Muscle layer of colon (tissue), 2 donors: ENCODE measurements at regions not wholly inside any gene's neighbourhood (a gene's known extent, or its start where the extent isn't known, plus 50 kb on each side); places are given as distances from the start of the nearest gene placed in this dataset.

Experiments
- H3K27ac ChIP-seq: one replicate; pipeline ENCODE4 v1.7.0; 2013; ENCODE audit warnings: low read depth, mild to moderate bottlenecking, low read length, moderate library complexity
- H3K27me3 ChIP-seq, 2 donors: one replicate each; pipeline ENCODE4 v1.7.0; 2013; ENCODE audit warnings: low read length in 2 of 2, mild to moderate bottlenecking in 2 of 2; ENCODE audit not compliant: insufficient read depth in 2 of 2, control insufficient read depth in 1 of 2
- H3K36me3 ChIP-seq: one replicate; pipeline ENCODE4 v1.7.0; 2013; ENCODE audit warnings: mild to moderate bottlenecking, low read length; ENCODE audit not compliant: insufficient read depth
- H3K4me1 ChIP-seq: one replicate; pipeline ENCODE4 v1.7.0; 2013; ENCODE audit warnings: mild to moderate bottlenecking, low read length; ENCODE audit not compliant: insufficient read depth
- H3K4me3 ChIP-seq, 2 donors: one replicate each; pipeline ENCODE4 v1.7.0; 2013; ENCODE audit warnings: low read length in 2 of 2, low read depth in 1 of 2, mild to moderate bottlenecking in 1 of 2, moderate library complexity in 1 of 2
- H3K9ac ChIP-seq: one replicate; pipeline ENCODE4 v1.7.0; 2013; ENCODE audit warnings: low read length
- H3K9me3 ChIP-seq: one replicate; pipeline ENCODE4 v1.7.0; 2013; ENCODE audit warnings: mild to moderate bottlenecking, low read length
- donor health status: abdominal sarcoma.
- donor health status: Adenocarcinoma of cecum.

DNA sequence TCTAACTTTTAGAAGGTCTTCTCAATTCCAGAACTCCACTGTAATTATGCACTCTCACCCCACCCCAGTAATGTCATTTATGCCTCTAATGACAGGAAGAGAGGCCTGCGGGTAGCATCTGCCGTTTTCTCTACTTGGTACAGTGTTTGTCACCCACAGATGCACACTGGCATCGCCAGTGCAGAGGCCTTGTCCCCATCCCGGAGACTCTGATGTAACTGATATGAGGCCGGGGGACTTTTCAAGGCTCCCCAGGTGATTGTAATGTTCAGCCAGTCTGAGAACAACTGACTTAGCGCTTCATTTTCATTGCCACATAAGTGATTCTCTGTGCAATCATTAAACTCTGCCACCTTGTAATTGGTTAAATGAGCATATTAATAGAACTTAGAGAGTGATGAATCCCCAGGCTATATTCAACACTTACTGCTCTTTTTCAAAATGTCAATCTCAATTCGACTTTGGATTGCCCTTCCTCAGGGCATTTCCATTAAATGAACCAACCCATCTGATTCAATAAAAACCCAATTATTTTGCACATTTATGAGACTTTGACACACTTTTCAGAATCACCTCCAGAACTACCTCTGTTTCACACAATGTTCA, 113.2 kb downstream of the HERPUD2 start:
- no peaks in the 10 kb centered on the region for H3K27me3 ChIP-seq
- H3K27ac ChIP-seq: no peak overlapping the region
- H3K9ac ChIP-seq: no peak overlapping the region
- H3K36me3 ChIP-seq: no peaks in the 10 kb centered on the region
- no peaks in the 10 kb centered on the region for H3K9me3 ChIP-seq
- H3K4me1 ChIP-seq: no peaks in the 10 kb centered on the region
- H3K4me3 ChIP-seq: no peak overlapping the region

GRCh38 chr7:35576031-35576573, 118.8 kb downstream of the HERPUD2 start:
- H3K4me1 ChIP-seq: peaks cover 13% of the 10 kb centered on the region
- H3K27ac ChIP-seq: no peak overlapping the region
- no peak overlapping the region for H3K9ac ChIP-seq
- no peaks in the 10 kb centered on the region for H3K27me3 ChIP-seq
- H3K4me3 ChIP-seq: no peak overlapping the region
- H3K9me3 ChIP-seq: no peaks in the 10 kb centered on the region
- no peaks in the 10 kb centered on the region for H3K36me3 ChIP-seq

DNA sequence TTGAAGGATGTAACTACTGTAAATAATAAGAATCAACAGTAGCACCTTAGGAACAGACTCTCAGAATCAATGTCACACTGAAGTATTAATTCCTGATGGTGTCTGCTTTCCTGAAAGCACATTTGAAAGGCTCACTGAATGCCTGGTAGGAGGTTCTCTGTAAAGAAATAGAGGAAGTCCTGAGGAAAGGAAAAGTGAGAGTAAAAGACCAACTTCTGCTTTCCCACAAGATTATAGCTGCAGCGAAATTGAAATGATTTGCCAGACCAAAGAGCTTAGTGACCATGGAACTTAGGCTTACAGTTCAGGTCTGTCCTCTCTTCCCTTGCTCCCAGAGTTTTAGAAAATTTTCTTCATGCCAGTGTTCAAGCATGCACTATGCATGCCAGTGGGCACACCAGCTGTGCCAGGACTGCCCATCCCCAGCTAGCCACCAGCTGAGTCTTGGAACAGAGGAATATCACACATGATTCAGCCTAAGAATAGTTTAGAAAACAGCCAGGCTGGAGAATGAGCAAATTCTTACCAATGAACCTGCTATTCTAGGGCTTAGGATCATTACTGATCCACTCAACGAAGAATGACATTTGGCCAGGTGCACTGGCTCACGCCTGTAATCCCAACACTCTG, 123.2 kb downstream of the HERPUD2 start:
- H3K9me3 ChIP-seq: no peaks in the 10 kb centered on the region
- no peaks in the 10 kb centered on the region for H3K27me3 ChIP-seq
- no peak overlapping the region for H3K27ac ChIP-seq
- H3K9ac ChIP-seq: no peak overlapping the region
- H3K36me3 ChIP-seq: no peaks in the 10 kb centered on the region
- peaks cover 13% of the 10 kb centered on the region for H3K4me1 ChIP-seq
- no peak overlapping the region for H3K4me3 ChIP-seq

DNA sequence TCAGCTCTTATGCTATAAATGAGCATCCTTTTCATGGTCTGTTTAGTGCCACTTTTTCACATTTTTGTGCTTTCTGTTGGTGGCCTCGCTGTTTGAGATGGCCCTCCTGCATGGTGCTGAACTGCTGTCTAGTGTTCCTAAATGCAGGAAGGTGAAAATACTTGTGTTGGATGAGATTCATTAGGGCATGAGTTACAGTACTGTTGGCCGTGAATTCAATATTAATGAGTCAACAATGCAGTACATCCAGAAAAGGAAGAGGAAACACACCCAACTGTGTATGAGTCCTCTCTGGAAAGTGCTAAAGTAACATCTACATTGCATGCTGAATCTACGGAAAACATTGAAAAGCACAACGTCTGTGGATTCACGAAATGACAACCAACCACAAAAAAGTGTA, 124.0 kb downstream of the HERPUD2 start:
- Histone ChIP-seq H3K36me3 (no peaks in the 10 kb centered on the region), H3K4me3 (no peak overlapping the region), H3K9me3 (no peaks in the 10 kb centered on the region), H3K27me3 (no peaks in the 10 kb centered on the region), H3K4me1 (peaks cover 13% of the 10 kb centered on the region), H3K9ac (no peak overlapping the region), H3K27ac (no peak overlapping the region)

GRCh38 chr7:35565927-35566326, 129.0 kb downstream of the HERPUD2 start:
- no peak overlapping the region for H3K4me3 ChIP-seq
- no peaks in the 10 kb centered on the region for H3K27me3 ChIP-seq
- no peak overlapping the region for H3K27ac ChIP-seq
- no peak overlapping the region for H3K9ac ChIP-seq
- H3K36me3 ChIP-seq: no peaks in the 10 kb centered on the region
- H3K4me1 ChIP-seq: no peaks in the 10 kb centered on the region
- H3K9me3 ChIP-seq: no peaks in the 10 kb centered on the region

DNA sequence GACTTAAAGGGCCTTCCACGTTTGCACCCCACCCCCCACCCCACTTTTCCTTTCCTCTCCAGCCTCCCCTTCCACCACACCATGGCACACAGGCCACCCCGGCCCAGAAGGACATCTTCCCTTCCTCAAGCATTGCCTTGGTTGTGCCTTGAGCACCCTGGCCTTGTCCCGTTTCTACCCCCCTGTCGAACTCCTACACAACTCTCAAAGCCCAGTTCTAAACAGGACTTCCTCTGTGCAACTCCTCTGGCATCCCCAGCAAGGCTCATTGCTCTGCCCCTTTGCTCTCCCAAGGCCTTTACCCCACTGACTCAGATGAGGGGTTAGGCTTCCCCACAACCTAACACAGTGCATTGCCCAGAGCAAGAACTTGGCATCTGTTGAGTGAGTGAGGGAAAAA, 136.1 kb downstream of the HERPUD2 start:
- Histone ChIP-seq H3K27ac (no peak overlapping the region), H3K9me3 (no peaks in the 10 kb centered on the region)

DNA sequence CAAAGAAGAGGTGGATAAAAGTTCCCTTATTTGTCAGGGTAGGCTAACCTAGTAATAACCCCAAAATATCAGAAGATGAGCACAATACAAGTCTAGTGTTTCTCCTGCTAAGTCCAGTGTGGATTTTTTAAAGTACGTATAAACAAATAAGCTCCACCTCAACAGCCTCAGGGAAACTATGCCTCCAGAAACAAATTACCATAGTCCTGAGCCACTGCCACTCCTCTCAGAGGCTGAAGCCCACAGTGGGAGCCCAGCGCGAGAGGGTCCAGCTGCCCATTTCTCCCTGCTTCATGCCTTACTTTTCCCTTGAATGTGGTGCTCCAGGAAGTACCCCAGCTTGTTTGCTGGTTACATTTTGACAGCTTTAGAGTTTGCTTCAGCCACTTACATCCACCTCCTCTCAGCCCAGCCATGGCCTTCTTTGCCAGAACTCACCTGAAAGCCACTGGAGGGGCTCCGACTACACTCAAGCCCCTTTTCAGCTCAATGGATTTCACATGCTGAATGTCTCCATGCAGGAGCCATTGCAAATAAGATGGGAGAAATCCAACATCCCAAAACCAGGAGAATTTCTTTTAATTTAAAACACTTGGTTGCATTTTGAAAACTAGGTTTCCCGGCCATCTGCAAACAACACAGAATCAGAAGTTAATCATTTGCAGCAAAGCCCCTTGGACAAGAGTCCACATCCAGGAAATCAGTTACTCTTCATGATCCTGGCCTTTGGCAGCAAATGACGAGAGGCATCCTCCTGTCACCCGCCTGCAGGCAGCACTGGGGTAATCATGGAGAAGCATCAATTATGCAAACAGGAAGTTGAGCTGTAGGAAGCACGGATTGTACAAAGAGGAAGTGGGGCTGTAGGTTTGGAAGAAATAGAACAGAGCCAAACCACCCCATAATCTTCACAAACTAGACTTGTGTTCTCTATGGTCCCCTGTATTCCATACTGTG, 138.1 kb downstream of the HERPUD2 start:
- no peak overlapping the region for H3K4me3 ChIP-seq

More for the DNA sequence above, 136.1 kb downstream of the HERPUD2 start:
- Histone ChIP-seq H3K36me3 (no peaks in the 10 kb centered on the region), H3K27me3 (no peaks in the 10 kb centered on the region), H3K4me1 (no peaks in the 10 kb centered on the region), H3K9ac (no peak overlapping the region), H3K4me3 (no peak overlapping the region)

DNA sequence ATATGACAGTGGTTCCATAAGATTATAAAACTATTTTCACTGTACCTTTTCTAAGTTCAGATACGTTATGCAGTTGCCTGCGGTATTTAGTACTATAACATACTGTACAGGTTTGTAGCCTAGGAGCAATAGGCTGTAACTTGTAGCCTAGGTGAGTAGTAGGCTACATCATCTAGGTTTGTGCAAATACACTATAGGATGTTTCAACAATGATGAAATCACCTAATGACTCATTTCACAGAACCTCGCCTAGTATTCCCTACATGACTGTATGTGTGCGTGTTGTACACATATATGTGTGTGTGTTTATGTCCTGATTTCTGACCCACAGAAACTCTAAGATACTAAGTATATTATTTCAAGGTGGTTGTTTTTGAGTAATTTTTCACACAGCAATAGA, 139.0 kb downstream of the HERPUD2 start:
- no peaks in the 10 kb centered on the region for H3K27me3 ChIP-seq
- no peaks in the 10 kb centered on the region for H3K9me3 ChIP-seq
- H3K36me3 ChIP-seq: no peaks in the 10 kb centered on the region
- no peaks in the 10 kb centered on the region for H3K4me1 ChIP-seq
- H3K9ac ChIP-seq: no peak overlapping the region
- no peak overlapping the region for H3K27ac ChIP-seq
- no peak overlapping the region for H3K4me3 ChIP-seq

More for the DNA sequence above, 138.1 kb downstream of the HERPUD2 start:
- no peaks in the 10 kb centered on the region for H3K4me1 ChIP-seq
- H3K27me3 ChIP-seq: no peaks in the 10 kb centered on the region
- no peaks in the 10 kb centered on the region for H3K9me3 ChIP-seq
- H3K36me3 ChIP-seq: no peaks in the 10 kb centered on the region
- H3K27ac ChIP-seq: no peak overlapping the region
- no peak overlapping the region for H3K9ac ChIP-seq

- H3K27me3 ChIP-seq: no peaks in the 10 kb centered on the region
- H3K4me1 ChIP-seq: no peaks in the 10 kb centered on the region
- H3K9ac ChIP-seq: no peak overlapping the region
- H3K4me3 ChIP-seq: no peak overlapping the region
- H3K9me3 ChIP-seq: no peaks in the 10 kb centered on the region
- H3K27ac ChIP-seq: no peak overlapping the region
- no peaks in the 10 kb centered on the region for H3K36me3 ChIP-seq
These were observed 139.5 kb downstream of the HERPUD2 start for GRCh38 chr7:35555386-35555785.

DNA sequence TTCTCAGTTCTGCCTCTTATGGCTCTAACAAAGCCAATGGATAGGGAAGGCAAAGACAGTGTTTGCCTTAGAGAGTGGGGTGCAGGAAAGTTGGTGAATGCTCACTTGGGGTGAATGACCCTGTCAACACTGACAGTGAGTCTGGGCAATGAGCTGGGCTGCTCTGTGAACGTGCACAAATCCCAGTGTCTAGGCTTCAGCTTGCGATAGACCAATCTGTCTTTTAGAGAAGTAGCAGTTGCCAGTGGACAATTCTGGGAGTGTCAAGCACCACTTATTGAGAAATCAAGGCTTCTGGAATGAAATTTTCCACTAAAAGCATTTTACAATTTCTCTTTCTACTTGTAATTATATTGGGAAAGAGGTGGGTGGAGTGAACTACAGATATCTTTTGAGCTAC, 141.4 kb downstream of the HERPUD2 start:
- Histone ChIP-seq H3K4me3 (no peak overlapping the region), H3K27me3 (no peaks in the 10 kb centered on the region), H3K27ac (no peak overlapping the region), H3K9me3 (no peaks in the 10 kb centered on the region), H3K4me1 (no peaks in the 10 kb centered on the region), H3K36me3 (no peaks in the 10 kb centered on the region), H3K9ac (no peak overlapping the region)

DNA sequence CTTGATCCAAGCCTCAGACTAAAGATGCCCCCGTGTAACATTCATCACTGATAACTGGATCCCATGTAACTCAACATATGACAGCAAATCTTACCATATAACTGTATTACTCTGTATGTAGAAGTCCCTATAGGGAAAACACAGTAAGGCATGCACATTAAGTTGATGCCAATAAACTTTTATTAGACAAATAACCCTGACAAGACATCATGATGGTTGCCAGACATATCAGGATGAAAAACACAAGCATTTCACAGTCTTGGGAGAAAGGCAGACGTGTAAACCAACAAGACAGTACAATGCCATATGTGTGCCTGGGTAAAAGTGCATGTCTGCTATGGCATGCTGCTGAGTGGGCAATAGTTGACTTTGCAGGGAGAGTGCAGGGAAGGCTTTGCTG, 142.2 kb downstream of the HERPUD2 start:
- Histone ChIP-seq H3K4me3 (no peak overlapping the region), H3K4me1 (no peaks in the 10 kb centered on the region), H3K9me3 (no peaks in the 10 kb centered on the region), H3K9ac (no peak overlapping the region), H3K27ac (no peak overlapping the region), H3K27me3 (no peaks in the 10 kb centered on the region), H3K36me3 (no peaks in the 10 kb centered on the region)
